IPS-18a (cell line): ENCODE measurements at regions not wholly inside any gene's neighbourhood (a gene's known extent, or its start where the extent isn't known, plus 50 kb on each side); places are given as distances from the start of the nearest gene placed in this dataset.

Source experiments
- H3K27ac ChIP-seq: one replicate; pipeline ENCODE4 v1.5.1; 2013; ENCODE audit warnings: low read length
- H3K27me3 ChIP-seq: one replicate; pipeline ENCODE4 v1.6.1; 2013; ENCODE audit warnings: mild to moderate bottlenecking, low read length; ENCODE audit not compliant: control insufficient read depth, insufficient read depth
- H3K36me3 ChIP-seq: one replicate; pipeline ENCODE4 v1.6.1; 2013; ENCODE audit warnings: low read depth, low read length; ENCODE audit not compliant: control insufficient read depth
- H3K4me1 ChIP-seq: one replicate; pipeline ENCODE4 v1.6.1; 2013; ENCODE audit warnings: low read depth, low read length; ENCODE audit not compliant: control insufficient read depth
- H3K4me3 ChIP-seq: one replicate; pipeline ENCODE4 v1.5.1; 2013; ENCODE audit warnings: low read length
- H3K9ac ChIP-seq: one replicate; pipeline ENCODE4 v1.6.1; 2013; ENCODE audit warnings: mild to moderate bottlenecking, low read length, moderate library complexity
- H3K9me3 ChIP-seq: one replicate; pipeline ENCODE4 v1.6.1; 2013; ENCODE audit warnings: low read depth, low read length; ENCODE audit not compliant: control insufficient read depth

DNA sequence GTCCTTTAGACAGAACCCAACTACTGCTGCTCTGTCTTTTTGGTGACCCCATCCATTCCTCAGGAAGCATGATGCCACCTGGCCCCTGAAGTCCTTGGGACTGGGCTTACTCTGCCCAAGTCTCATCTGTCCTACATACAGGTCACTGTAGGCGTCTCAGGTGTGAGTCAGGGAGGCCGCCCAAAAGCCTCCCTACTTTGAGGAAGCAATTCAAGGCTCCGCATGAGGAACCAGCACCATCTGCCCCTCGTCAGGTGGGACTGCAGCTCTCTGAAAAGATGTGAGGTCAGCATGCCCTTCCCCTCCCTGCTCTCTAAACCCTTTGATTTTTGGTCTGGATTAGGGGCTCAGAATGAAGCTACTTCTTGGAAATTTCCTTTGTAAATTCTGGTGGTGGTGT is 354.8 kb downstream of the CXCL12 start:
- Histone ChIP-seq H3K4me1 (no peaks in the 10 kb centered on the region), H3K27me3 (no peaks in the 10 kb centered on the region), H3K36me3 (no peaks in the 10 kb centered on the region), H3K9me3 (no peaks in the 10 kb centered on the region), H3K4me3 (no peak overlapping the region), H3K9ac (no peak overlapping the region), H3K27ac (no peak overlapping the region)

DNA sequence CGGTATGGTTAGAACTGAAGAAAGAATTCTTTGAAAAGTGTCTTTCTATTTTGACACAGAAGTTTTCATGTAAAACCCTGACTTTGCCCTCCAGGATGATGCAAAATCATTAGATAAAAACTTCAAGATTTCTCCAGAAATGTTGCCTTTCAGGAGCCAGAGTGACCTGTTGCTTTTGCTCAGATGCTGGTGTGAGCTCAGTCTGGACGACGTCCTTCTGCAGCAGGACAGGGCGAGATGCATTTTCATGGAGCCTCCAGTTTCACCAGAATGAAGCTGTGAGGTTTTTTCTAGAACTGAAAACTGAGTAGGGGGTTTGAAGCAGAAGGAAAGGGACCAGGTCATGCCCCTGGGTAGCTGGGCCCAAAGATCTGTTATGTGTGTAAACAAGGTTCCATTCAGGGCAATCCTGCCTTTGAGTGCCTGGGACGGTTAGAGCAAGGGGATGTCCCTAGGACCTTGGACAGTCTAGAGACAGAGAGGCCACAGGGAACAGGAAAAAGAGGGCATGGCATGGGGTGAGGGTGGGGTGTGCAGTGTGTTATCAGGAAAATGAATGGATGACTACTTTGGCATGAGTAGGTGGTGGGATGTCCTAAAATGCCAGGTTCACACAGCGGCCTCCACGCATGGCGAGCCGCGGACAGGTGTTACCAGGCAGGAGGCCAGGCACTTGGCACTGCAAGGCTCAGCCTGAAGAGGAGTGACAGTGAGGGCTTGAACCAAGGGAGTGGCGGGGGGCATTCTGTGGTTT is 356.3 kb downstream of the CXCL12 start:
- Histone ChIP-seq H3K4me1 (no peaks in the 10 kb centered on the region), H3K27me3 (no peaks in the 10 kb centered on the region), H3K36me3 (no peaks in the 10 kb centered on the region), H3K4me3 (no peak overlapping the region), H3K9ac (no peak overlapping the region), H3K27ac (no peak overlapping the region), H3K9me3 (no peaks in the 10 kb centered on the region)

- Histone ChIP-seq H3K9me3 (no peaks in the 10 kb centered on the region), H3K27me3 (no peaks in the 10 kb centered on the region), H3K4me3 (no peak overlapping the region), H3K4me1 (no peaks in the 10 kb centered on the region), H3K27ac (no peak overlapping the region), H3K36me3 (no peaks in the 10 kb centered on the region), H3K9ac (no peak overlapping the region)
Observed at GRCh38 chr10:44024356-44025116, 360.4 kb downstream of the CXCL12 start.

DNA sequence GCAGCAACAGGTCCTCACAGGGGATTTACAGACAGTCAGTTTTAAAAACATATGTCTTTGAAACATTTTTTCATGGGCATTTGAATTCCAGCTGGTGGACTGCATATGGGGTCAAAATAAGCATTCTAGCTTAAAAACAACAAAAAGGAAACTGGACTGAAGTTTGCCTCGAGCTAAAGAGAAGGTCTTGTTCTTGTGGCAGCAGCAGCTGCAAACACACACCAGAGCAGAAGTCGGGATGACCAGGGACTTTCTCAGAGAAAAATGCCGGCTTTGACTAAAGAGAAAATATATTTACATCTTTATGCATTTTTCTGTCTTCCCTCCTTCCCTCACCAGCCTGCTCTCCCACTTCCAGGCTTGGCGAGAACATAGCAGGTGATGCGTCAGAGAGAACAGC is 361.4 kb downstream of the CXCL12 start:
- H3K4me1 ChIP-seq: no peaks in the 10 kb centered on the region
- no peak overlapping the region for H3K9ac ChIP-seq
- H3K9me3 ChIP-seq: peaks cover 5% of the 10 kb centered on the region
- H3K27ac ChIP-seq: no peak overlapping the region
- no peak overlapping the region for H3K4me3 ChIP-seq
- H3K27me3 ChIP-seq: no peaks in the 10 kb centered on the region
- no peaks in the 10 kb centered on the region for H3K36me3 ChIP-seq

GRCh38 chr10:44022203-44022602 is 362.7 kb downstream of the CXCL12 start:
- H3K27me3 ChIP-seq: no peaks in the 10 kb centered on the region
- H3K27ac ChIP-seq: no peak overlapping the region
- H3K9ac ChIP-seq: no peak overlapping the region
- no peak overlapping the region for H3K4me3 ChIP-seq
- peaks cover 5% of the 10 kb centered on the region for H3K9me3 ChIP-seq
- H3K4me1 ChIP-seq: no peaks in the 10 kb centered on the region
- H3K36me3 ChIP-seq: no peaks in the 10 kb centered on the region

DNA sequence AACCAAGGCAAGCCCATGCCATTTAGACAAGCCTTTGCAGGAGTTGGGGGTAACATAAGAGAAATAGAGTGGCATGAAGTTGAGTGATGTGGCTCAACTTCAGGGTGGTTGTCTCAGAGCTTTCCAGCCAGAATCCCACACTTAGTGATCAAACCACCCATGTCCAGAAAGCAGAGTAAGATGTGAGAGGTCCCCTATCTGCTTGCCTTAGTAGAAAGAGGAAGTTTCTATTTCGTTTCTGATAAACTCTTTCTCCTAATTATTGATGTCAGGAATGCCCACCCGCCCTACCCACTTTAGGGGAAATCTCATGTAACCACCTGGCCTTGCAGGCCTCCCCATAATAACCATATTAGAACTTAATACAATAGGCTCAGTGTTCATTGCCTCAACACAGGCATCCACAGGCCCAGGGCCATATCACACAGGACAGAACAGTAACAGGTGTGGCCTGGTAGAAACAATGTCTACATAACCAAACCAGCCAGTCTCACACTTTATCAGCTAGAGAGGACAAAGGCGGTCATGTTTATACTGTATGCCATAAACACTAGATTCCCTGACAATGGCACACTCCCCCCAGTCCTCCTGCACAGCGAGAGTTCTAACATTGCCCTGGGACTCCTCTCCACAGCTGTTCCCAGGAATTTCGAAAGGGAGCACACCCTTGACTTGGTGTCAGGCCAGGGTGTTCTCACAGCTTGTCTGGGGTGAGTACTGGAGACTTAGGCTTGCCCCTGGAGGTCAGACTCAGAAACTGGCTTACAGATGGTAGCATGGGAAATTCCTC is 364.4 kb downstream of the CXCL12 start:
- Histone ChIP-seq H3K4me1 (no peaks in the 10 kb centered on the region), H3K9me3 (peaks cover 5% of the 10 kb centered on the region), H3K4me3 (no peak overlapping the region), H3K27me3 (no peaks in the 10 kb centered on the region), H3K27ac (no peak overlapping the region), H3K9ac (no peak overlapping the region), H3K36me3 (no peaks in the 10 kb centered on the region)

DNA sequence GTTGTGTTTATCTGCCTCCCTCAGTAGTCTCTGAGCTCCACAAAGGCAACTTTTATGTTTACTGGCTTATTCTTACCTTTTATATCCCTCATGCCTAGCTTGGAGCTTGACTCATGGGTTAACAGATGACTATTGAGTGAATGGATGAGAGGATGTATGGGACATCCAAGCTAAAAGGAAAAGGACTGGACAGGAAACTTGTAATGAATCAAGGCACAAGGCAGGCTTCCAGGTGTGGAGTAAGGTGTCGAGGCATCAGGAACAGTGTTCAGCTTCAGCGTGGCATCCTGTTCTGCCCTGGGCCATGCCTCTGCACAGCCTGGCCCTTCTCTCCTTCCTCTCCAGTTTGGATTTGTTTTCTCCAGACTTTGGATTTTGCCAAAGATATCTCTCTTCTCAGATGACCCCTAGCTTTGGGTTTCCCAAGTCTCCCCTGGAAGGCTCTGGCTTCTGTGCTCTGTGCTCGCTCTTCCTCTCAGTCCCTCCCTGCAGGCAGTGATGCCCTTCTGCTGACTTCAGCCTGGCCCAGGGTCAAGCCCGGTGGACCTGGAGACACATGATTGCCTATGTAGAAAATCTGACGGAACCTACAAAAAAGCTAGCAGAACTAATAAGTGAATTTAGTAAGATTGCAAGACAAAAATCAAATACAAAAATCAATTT is 367.3 kb downstream of the CXCL12 start:
- H3K4me3 ChIP-seq: no peak overlapping the region
- no peaks in the 10 kb centered on the region for H3K4me1 ChIP-seq
- H3K9me3 ChIP-seq: peaks cover 5% of the 10 kb centered on the region
- no peaks in the 10 kb centered on the region for H3K36me3 ChIP-seq
- no peak overlapping the region for H3K9ac ChIP-seq
- no peaks in the 10 kb centered on the region for H3K27me3 ChIP-seq
- no peak overlapping the region for H3K27ac ChIP-seq

DNA sequence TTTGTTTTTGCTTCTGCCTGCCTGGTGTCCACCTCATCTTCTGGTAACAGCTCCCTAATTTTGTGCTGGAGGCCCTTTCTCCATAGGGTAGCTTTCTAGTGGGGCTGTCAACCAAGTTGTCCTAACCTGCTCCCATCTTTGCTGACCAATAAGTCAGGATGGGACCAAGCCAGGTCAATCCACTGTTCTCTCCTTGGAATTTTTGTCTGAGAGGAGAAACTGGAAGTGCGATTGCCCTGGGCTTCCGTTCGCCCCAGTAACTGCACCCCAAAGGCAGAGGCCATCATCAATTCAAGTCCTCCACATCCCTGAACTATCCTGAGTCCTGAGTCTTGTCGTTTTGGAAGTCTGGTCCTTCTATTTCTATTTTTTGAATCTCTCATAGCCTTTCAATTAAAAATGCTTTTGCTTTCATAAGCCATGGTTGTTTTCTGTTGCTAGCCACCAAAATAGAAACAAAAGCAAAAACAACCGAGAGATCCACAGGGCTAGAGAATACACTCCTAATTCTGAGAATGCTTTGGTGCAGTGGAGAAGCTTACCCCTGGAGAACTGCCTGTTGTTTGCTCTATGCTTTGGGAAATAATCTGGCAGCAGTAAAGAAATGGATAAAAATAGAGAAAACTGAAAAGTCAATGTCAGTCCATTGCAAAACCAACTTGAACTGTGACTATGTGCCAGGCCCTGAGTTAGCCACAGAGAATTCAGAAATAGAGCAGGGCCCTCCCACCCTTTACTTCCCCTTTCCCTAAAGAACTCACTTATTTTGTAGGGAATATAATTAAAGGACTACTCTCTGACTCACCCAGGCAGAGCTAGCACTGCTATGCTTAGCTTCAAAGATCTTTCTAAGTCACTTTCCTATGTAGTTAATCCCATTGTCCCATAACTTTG is 368.1 kb downstream of the CXCL12 start:
- no peaks in the 10 kb centered on the region for H3K27me3 ChIP-seq
- H3K4me3 ChIP-seq: no peak overlapping the region
- peaks cover 5% of the 10 kb centered on the region for H3K9me3 ChIP-seq
- H3K9ac ChIP-seq: no peak overlapping the region
- H3K4me1 ChIP-seq: no peaks in the 10 kb centered on the region
- H3K27ac ChIP-seq: no peak overlapping the region
- H3K36me3 ChIP-seq: no peaks in the 10 kb centered on the region

DNA sequence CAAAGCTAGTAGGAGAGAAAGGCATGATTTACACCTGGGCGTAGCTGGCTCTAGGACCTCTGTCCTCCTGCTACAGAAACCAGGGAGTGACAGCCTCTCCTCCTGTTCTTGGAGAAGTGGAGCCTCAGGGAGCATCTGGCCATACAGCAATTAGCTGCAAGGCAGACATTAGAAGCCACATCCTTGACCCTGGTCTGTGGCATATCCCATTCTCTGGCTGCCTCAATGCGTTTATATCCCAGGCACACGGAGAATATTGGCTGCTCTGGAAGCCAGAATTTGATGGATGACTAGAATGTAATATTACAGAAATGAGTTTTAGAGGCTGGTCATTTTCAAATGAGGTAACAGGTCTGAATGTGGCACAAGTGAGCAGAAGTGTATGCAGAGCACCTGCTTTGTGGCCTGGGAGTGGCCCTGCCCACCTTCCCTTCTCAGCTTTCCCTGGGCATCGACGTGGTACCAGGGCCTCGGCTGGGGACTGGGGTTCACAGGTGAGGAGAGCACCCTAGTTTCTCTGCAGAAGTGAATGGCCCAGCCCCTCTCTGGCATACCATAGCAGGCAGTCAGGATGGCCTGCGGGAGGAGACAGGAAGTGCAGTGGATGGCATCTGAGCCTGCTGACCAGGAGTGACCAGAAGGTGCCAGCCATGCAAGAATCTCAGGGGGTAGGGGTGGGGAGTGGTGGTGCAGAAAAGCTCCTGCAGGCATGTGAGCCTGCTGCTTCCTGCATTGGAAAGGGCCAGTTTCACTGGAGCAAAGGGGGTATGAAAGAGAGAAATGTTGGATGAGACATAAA is 367.2 kb upstream of the ZNF32 start:
- H3K27ac ChIP-seq: no peak overlapping the region

GRCh38 chr10:44014644-44015250 is 366.1 kb upstream of the ZNF32 start:
- Histone ChIP-seq H3K4me1 (no peaks in the 10 kb centered on the region), H3K36me3 (no peaks in the 10 kb centered on the region), H3K9ac (no peak overlapping the region), H3K4me3 (no peak overlapping the region), H3K27me3 (no peaks in the 10 kb centered on the region), H3K27ac (no peak overlapping the region), H3K9me3 (peaks cover 5% of the 10 kb centered on the region)

More for the DNA sequence above, 367.2 kb upstream of the ZNF32 start:
- no peak overlapping the region for H3K9ac ChIP-seq
- H3K4me1 ChIP-seq: no peaks in the 10 kb centered on the region
- no peaks in the 10 kb centered on the region for H3K27me3 ChIP-seq
- peaks cover 5% of the 10 kb centered on the region for H3K9me3 ChIP-seq
- no peaks in the 10 kb centered on the region for H3K36me3 ChIP-seq
- H3K4me3 ChIP-seq: no peak overlapping the region
